ENCODE measurements at regions not wholly inside any gene's neighbourhood (a gene's known extent, or its start where the extent isn't known, plus 50 kb on each side); places are given as distances from the start of the nearest gene placed in this dataset.

DNA sequence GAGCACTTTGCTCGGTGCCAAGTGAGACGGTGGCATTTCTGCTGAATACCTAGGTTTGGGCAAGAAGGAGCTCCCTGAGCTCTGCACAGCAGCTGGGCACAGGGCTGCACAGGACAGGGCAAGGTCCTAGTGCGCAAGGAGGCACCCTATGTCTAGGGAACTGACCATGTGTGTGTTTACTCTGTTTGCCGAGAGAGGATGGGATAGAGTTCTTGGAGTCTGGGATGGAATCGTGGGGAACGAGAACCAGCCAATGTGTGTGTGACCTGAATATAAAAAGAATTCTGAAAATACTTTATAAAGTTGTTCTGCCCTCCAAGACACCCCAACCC is 179.5 kb upstream of the NECTIN1 start:
- TF ChIP-seq, protein P1, sequence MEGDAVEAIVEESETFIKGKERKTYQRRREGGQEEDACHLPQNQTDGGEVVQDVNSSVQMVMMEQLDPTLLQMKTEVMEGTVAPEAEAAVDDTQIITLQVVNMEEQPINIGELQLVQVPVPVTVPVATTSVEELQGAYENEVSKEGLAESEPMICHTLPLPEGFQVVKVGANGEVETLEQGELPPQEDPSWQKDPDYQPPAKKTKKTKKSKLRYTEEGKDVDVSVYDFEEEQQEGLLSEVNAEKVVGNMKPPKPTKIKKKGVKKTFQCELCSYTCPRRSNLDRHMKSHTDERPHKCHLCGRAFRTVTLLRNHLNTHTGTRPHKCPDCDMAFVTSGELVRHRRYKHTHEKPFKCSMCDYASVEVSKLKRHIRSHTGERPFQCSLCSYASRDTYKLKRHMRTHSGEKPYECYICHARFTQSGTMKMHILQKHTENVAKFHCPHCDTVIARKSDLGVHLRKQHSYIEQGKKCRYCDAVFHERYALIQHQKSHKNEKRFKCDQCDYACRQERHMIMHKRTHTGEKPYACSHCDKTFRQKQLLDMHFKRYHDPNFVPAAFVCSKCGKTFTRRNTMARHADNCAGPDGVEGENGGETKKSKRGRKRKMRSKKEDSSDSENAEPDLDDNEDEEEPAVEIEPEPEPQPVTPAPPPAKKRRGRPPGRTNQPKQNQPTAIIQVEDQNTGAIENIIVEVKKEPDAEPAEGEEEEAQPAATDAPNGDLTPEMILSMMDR (conservative IDR thresholded peaks at IDR 0.05), result no peak
- no peak for TF ChIP-seq EZH2 (IDR thresholded peaks at IDR 0.05; ENCODE audit: low read depth)
